ENCODE measurements at regions not wholly inside any gene's neighbourhood (a gene's known extent, or its start where the extent isn't known, plus 50 kb on each side); places are given as distances from the start of the nearest gene placed in this dataset.

DNA sequence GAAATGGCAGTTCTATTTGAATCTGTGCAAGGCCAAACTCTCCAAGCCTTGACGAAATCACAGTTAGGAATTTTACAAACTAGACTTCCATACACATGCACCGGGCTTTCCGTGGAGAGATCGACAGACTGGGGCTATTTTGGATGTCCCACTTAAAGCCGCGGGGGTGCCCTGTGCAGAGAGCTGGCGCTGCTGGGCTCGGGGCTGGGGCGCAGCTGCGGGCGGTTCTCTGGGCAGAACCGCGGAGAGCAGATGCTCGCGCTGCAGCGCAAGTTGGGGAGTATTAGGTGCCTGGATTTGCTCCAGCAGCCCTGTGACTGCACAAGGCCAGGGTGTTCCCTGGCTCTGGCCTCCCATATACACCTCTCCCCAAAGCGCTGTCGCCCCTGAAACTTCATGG is 67.2 kb downstream of the SPATA19 start:
- Histone ChIP-seq H3K27me3 (peaks cover 0 to 17% (median 0%) of the 10 kb centered on the region in 3 donors), H3K36me3 (no peaks in the 10 kb centered on the region), H3K4me3 (no peak overlapping the region), H3K4me1 (no peaks in the 10 kb centered on the region), H3K9me3 (peaks cover 0 to 12% (median 3%) of the 10 kb centered on the region in 4 donors), H3K27ac (no peak overlapping the region)
- 32 to 55% (median 36%) methylated on average over 16 to 18 of the region's 18 CpGs for WGBS, 5 donors
- TF ChIP-seq EP300 (IDR thresholded peaks at IDR 0.05) (no peak), POLR2A (IDR thresholded peaks at IDR 0.05) (no peak), POLR2AphosphoS5 (IDR thresholded peaks at IDR 0.05) (no peak)
- TF ChIP-seq, protein P1, sequence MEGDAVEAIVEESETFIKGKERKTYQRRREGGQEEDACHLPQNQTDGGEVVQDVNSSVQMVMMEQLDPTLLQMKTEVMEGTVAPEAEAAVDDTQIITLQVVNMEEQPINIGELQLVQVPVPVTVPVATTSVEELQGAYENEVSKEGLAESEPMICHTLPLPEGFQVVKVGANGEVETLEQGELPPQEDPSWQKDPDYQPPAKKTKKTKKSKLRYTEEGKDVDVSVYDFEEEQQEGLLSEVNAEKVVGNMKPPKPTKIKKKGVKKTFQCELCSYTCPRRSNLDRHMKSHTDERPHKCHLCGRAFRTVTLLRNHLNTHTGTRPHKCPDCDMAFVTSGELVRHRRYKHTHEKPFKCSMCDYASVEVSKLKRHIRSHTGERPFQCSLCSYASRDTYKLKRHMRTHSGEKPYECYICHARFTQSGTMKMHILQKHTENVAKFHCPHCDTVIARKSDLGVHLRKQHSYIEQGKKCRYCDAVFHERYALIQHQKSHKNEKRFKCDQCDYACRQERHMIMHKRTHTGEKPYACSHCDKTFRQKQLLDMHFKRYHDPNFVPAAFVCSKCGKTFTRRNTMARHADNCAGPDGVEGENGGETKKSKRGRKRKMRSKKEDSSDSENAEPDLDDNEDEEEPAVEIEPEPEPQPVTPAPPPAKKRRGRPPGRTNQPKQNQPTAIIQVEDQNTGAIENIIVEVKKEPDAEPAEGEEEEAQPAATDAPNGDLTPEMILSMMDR (IDR thresholded peaks at IDR 0.05) = no peak
- intact Hi-C loops (cut with DNase I; ENCODE audit: low total_unique reads) = no loop called here
- no peak for DNase-seq

GRCh38 chr11:133776671-133777367 is 68.5 kb downstream of the SPATA19 start:
- Histone ChIP-seq H3K4me3 (no peak overlapping the region), H3K36me3 (no peaks in the 10 kb centered on the region), H3K27me3 (peaks cover 0 to 17% (median 0%) of the 10 kb centered on the region in 3 donors), H3K9me3 (peaks cover 0 to 12% (median 0%) of the 10 kb centered on the region in 4 donors), H3K4me1 (no peaks in the 10 kb centered on the region), H3K27ac (no peak overlapping the region)
- intact Hi-C loops (cut with DNase I; ENCODE audit: low total_unique reads) = no loop called here
- 74 to 79% (median 77%) methylated on average over 11 of the region's 11 CpGs for WGBS, 5 donors
- DNase-seq = no peak
- no peak for TF ChIP-seq EP300 (IDR thresholded peaks at IDR 0.05)
- TF ChIP-seq POLR2A (IDR thresholded peaks at IDR 0.05) = no peak

DNA sequence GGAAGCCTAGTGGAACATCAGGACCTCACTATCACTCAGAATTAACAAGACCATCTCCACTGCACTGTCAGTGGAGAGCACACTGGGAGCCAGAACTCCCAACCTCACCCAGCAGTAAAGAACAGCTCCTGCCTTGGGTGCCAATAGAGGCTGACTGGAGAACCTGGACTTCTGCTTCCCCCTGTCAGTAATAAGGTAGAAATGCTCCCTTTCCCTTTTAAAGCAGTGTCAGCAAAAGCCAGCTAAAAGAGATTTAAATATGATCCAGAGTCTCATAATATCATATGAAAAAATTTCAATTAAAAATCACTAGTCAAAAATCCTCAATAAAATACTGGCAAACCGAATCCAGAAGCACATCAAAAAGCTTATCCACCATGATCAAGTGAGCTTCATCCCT is 82.8 kb downstream of the SPATA19 start:
- Histone ChIP-seq H3K36me3 (no peaks in the 10 kb centered on the region), H3K9me3 (peaks cover 0 to 30% (median 21%) of the 10 kb centered on the region in 4 donors), H3K27ac (no peak overlapping the region), H3K27me3 (no peaks in the 10 kb centered on the region), H3K4me1 (no peaks in the 10 kb centered on the region), H3K4me3 (no peak overlapping the region)
- 29 to 61% (median 45%) methylated on average over 1 of the region's 1 CpG for whole genome bisulfite sequencing, 5 donors
- intact Hi-C loops (cut with DNase I; ENCODE audit: low total_unique reads) = no loop called here
- no peak for DNase-seq
- no peak for TF ChIP-seq POLR2AphosphoS5 (IDR thresholded peaks at IDR 0.05)
- no peak for TF ChIP-seq POLR2A (IDR thresholded peaks at IDR 0.05)
- TF ChIP-seq, protein P1 (IDR thresholded peaks at IDR 0.05) = no peak
- TF ChIP-seq EP300 (IDR thresholded peaks at IDR 0.05) = no peak

GRCh38 chr11:133753150-133753549 is 92.2 kb downstream of the SPATA19 start:
- WGBS, 5 donors = 77 to 86% (median 85%) methylated on average over 10 of the region's 10 CpGs
- TF ChIP-seq EP300 (IDR thresholded peaks at IDR 0.05) = no peak
- Histone ChIP-seq H3K4me1 (no peaks in the 10 kb centered on the region), H3K9me3 (peaks cover 0 to 24% (median 11%) of the 10 kb centered on the region in 4 donors), H3K4me3 (no peak overlapping the region), H3K27me3 (peaks cover 0 to 6% (median 0%) of the 10 kb centered on the region in 3 donors), H3K36me3 (no peaks in the 10 kb centered on the region), H3K27ac (no peak overlapping the region)
- no peak for DNase-seq
- intact Hi-C loops (cut with DNase I; ENCODE audit: low total_unique reads) = no loop called here

GRCh38 chr11:133749841-133750240 is 95.5 kb downstream of the SPATA19 start:
- Histone ChIP-seq H3K9me3 (peaks cover 0 to 11% (median 8%) of the 10 kb centered on the region in 4 donors), H3K4me1 (no peaks in the 10 kb centered on the region), H3K27ac (no peak overlapping the region), H3K36me3 (no peaks in the 10 kb centered on the region), H3K4me3 (no peak overlapping the region), H3K27me3 (peaks cover 0 to 11% (median 0%) of the 10 kb centered on the region in 3 donors)
- no peak for DNase-seq
- intact Hi-C loops (cut with DNase I; ENCODE audit: low total_unique reads) = no loop called here
- TF ChIP-seq POLR2A (IDR thresholded peaks at IDR 0.05) = no peak
- TF ChIP-seq POLR2AphosphoS5 (IDR thresholded peaks at IDR 0.05) = no peak
- TF ChIP-seq, protein P1 (IDR thresholded peaks at IDR 0.05) = no peak
- no peak for TF ChIP-seq EP300 (IDR thresholded peaks at IDR 0.05)
- WGBS, 5 donors = 79 to 85% (median 81%) methylated on average over 1 of the region's 1 CpG

All from stomach (tissue), 8 donors.